MCF 10A (cell line): ENCODE measurements at regions not wholly inside any gene's neighbourhood (a gene's known extent, or its start where the extent isn't known, plus 50 kb on each side); places are given as distances from the start of the nearest gene placed in this dataset.

Source experiments
- BruUV-seq: library from RNA; stranded (reverse); fragments of 400-500 nt; replicated peaks from 2 replicates; lab custom pipeline; 2021; lab: Mats Ljungman, UMichigan
- CTCF ChIA-PET: fragments of 300-600 bp; sonication (Branson Sonifier 250); formaldehyde crosslinking; extraction: SDS; loops from one replicate; lab custom pipeline; 2021; ENCODE audit warnings: antibody characterized with exemption, inconsistent platforms; lab: Yijun Ruan, JAX
- POLR2A ChIA-PET: fragments of 300-600, 350-650 bp; sonication (Branson Sonifier 250); formaldehyde crosslinking; extraction: SDS; loops from one replicate; lab custom pipeline; 2020; ENCODE audit warnings: antibody characterized with exemption, inconsistent platforms; lab: Yijun Ruan, JAX
- DNase-seq: peaks from one replicate; pipeline ENCODE4 v3.0.0-alpha.2; 2018; ENCODE audit not compliant: unreplicated experiment
- H3K27ac Mint-ChIP-seq: one replicate; pipeline ENCODE4 v1.8.0; 2022; ENCODE audit warnings: mild to moderate bottlenecking, low read depth, mixed read lengths; ENCODE audit not compliant: unreplicated experiment
- H3K27me3 Mint-ChIP-seq: one replicate; pipeline ENCODE4 v1.8.0; 2022; ENCODE audit warnings: mixed read lengths; ENCODE audit not compliant: insufficient read depth, unreplicated experiment
- H3K36me3 Mint-ChIP-seq: one replicate; pipeline ENCODE4 v1.8.0; 2022; ENCODE audit warnings: mild to moderate bottlenecking, moderate library complexity, mixed read lengths; ENCODE audit not compliant: insufficient read depth, unreplicated experiment
- H3K4me1 Mint-ChIP-seq: one replicate; pipeline ENCODE4 v1.8.0; 2022; ENCODE audit warnings: mixed read lengths; ENCODE audit not compliant: insufficient read depth, unreplicated experiment
- H3K4me3 Mint-ChIP-seq: one replicate; pipeline ENCODE4 v1.8.0; 2022; ENCODE audit warnings: mild to moderate bottlenecking, moderate library complexity, mixed read lengths; ENCODE audit not compliant: unreplicated experiment
- H3K9me3 Mint-ChIP-seq: one replicate; pipeline ENCODE4 v1.8.0; 2022; ENCODE audit warnings: mixed read lengths; ENCODE audit not compliant: unreplicated experiment
- intact Hi-C: fragments of 100-400 bp; cut with micrococcal nuclease; formaldehyde crosslinking; loops from 2 replicates; pipeline ENCODE4 v1.14.1; 2022
- TF ChIP-seq, protein P1 (sequence below): fragments of 200-600 bp; IDR thresholded peaks from one replicate; pipeline ENCODE4 v1.8.0; 2022; ENCODE audit warnings: antibody characterized with exemption, mild to moderate bottlenecking; ENCODE audit not compliant: unreplicated experiment

- intact Hi-C loops = no loop called here
- peaks cover 10% of the 10 kb centered on the region for H3K9me3 Mint-ChIP-seq
- peaks cover 22% of the 10 kb centered on the region for H3K27me3 Mint-ChIP-seq
- H3K4me3 Mint-ChIP-seq = no peak overlapping the region
- no peaks in the 10 kb centered on the region for H3K4me1 Mint-ChIP-seq
- no TSS peak for BruUV-seq
- no peak for DNase-seq
- CTCF ChIA-PET = interaction anchor here (0.6 kb wide), 1 partner anchor 485 kb away, joined by 3 read pairs; no protein-coding TSS in a partner anchor
- H3K27ac Mint-ChIP-seq = no peak overlapping the region
- POLR2A ChIA-PET = no interaction called here
- TF ChIP-seq, protein P1, sequence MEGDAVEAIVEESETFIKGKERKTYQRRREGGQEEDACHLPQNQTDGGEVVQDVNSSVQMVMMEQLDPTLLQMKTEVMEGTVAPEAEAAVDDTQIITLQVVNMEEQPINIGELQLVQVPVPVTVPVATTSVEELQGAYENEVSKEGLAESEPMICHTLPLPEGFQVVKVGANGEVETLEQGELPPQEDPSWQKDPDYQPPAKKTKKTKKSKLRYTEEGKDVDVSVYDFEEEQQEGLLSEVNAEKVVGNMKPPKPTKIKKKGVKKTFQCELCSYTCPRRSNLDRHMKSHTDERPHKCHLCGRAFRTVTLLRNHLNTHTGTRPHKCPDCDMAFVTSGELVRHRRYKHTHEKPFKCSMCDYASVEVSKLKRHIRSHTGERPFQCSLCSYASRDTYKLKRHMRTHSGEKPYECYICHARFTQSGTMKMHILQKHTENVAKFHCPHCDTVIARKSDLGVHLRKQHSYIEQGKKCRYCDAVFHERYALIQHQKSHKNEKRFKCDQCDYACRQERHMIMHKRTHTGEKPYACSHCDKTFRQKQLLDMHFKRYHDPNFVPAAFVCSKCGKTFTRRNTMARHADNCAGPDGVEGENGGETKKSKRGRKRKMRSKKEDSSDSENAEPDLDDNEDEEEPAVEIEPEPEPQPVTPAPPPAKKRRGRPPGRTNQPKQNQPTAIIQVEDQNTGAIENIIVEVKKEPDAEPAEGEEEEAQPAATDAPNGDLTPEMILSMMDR = no peak
- no peaks in the 10 kb centered on the region for H3K36me3 Mint-ChIP-seq
Measured at GRCh38 chr5:15304914-15305834, 194.8 kb upstream of the FBXL7 start.

GRCh38 chr5:15304066-15304731 lies 195.8 kb upstream of the FBXL7 start:
- CTCF ChIA-PET = no interaction called here

DNA sequence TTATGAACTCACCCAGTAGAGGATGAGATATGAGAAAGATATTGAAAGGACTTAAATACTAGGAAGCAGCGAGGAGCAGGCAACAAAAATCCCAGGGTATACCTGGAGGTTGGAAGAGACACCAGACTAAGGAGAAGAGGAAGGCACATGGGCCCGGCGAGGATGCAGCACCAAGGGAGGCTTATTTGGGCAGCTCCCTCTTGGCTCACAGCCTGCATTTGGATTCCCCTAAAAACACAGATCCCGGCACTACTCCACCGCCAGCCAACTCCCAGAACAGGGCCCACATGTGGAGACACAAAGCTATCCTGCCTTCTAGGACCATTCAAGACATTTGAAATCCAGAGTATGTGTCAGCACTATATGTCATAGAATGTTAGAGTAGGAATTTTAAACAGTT lies 199.8 kb upstream of the FBXL7 start:
- BruUV-seq = no TSS peak
- H3K4me1 Mint-ChIP-seq = no peaks in the 10 kb centered on the region
- POLR2A ChIA-PET = no interaction called here
- TF ChIP-seq, protein P1 = no peak
- H3K9me3 Mint-ChIP-seq = no peaks in the 10 kb centered on the region
- no peak for DNase-seq
- H3K27me3 Mint-ChIP-seq = no peaks in the 10 kb centered on the region
- CTCF ChIA-PET = interaction anchor here (1.0 kb wide), 1 partner anchor 9 kb away, joined by 3 read pairs; no protein-coding TSS in a partner anchor
- intact Hi-C loops = no loop called here
- no peak overlapping the region for H3K27ac Mint-ChIP-seq
- H3K36me3 Mint-ChIP-seq = no peaks in the 10 kb centered on the region
- H3K4me3 Mint-ChIP-seq = no peak overlapping the region

More at GRCh38 chr5:15304066-15304731, 195.8 kb upstream of the FBXL7 start:
- Mint-ChIP-seq H3K4me1 (no peaks in the 10 kb centered on the region), H3K9me3 (peaks cover 10% of the 10 kb centered on the region), H3K36me3 (no peaks in the 10 kb centered on the region), H3K27me3 (peaks cover 15% of the 10 kb centered on the region), H3K4me3 (no peak overlapping the region), H3K27ac (no peak overlapping the region)
- TF ChIP-seq, protein P1 = no peak
- POLR2A ChIA-PET = no interaction called here
- BruUV-seq = no TSS peak
- intact Hi-C loops = no loop called here
- no peak for DNase-seq

- ChIA-PET CTCF (interaction anchor here (0.6 to 1.3 kb wide), 2 partner anchors 9 to 750 kb away, joined by 3 read pairs; no protein-coding TSS in a partner anchor), POLR2A (no interaction called here)
- intact Hi-C loops = no loop called here
- TF ChIP-seq, protein P1 = no peak
- no peak overlapping the region for H3K4me3 Mint-ChIP-seq
- peaks cover 13% of the 10 kb centered on the region for H3K9me3 Mint-ChIP-seq
- H3K4me1 Mint-ChIP-seq = peaks cover under 1% of the 10 kb centered on the region
- no TSS peak for BruUV-seq
- no peaks in the 10 kb centered on the region for H3K36me3 Mint-ChIP-seq
- no peaks in the 10 kb centered on the region for H3K27me3 Mint-ChIP-seq
- H3K27ac Mint-ChIP-seq = no peak overlapping the region
- DNase-seq = no peak
Measured at GRCh38 chr5:15290953-15291352, 209.0 kb upstream of the FBXL7 start.
